ENCODE measurements at regions not wholly inside any gene's neighbourhood (a gene's known extent, or its start where the extent isn't known, plus 50 kb on each side); places are given as distances from the start of the nearest gene placed in this dataset.
"Not testable (repeated sequence)": the region's sequence is repeated elsewhere in the genome, so short reads cannot be mapped to it uniquely, and the experiment has no call there.

DNA sequence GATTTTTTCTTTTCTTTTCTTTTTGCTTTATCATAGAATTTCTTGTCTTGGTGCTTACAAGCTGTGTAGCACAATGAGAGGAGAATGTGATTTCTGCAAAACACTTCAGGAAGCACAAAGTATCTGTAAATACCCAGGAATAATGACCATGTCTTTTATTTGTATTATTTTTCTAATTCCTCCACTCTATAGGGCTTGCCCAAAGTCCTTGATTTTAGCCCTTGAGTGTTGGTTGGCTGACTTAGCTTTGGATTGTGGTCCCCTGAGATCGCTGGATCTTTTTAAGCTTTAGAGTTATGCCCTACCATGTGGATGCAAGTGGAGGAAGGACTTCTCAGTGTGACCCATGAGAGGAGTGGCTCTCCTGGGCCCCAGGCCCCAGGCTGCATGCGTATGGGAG is 52.2 kb downstream of the HOXC4 start:
- H3K9me3 Mint-ChIP-seq; H3K27ac Mint-ChIP-seq; ATAC-seq (replicated peaks); DNase-seq; H3K36me3 Mint-ChIP-seq: not testable (repeated sequence)
- peaks cover 16 to 22% of the 10 kb centered on the region in 2 donors for H3K4me1 Mint-ChIP-seq
- H3K27me3 Mint-ChIP-seq = peaks cover 57 to 86% of the 10 kb centered on the region in 2 donors
- peak overlapping the region in 1 of 2 donors; percentile 62 for H3K4me3 Mint-ChIP-seq

DNA sequence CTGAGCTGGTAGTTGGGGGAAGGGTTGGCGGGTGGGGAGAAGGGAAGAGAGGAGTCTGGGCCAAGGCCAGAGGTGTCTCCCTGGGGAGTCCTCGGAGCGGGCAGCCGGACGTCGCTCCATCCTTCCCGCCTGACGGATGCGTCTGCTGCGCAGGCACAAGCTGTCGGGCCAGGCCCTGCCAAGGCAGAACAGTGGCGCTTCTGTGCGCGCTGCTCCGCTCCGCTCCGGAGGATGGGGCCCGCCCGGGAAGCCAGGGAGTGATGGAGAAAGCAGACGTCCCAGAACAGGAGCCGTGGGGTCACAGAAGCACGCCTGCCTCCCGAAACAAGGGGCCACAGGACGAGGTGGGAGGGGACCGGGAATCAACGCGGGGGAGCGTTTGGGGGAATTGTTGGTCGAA is 52.6 kb downstream of the HOXC4 start:
- H3K27ac Mint-ChIP-seq; DNase-seq; ATAC-seq (replicated peaks); H3K9me3 Mint-ChIP-seq; H3K36me3 Mint-ChIP-seq: not testable (repeated sequence)
- peaks cover 16 to 22% of the 10 kb centered on the region in 2 donors for H3K4me1 Mint-ChIP-seq
- peaks cover 57 to 86% of the 10 kb centered on the region in 2 donors for H3K27me3 Mint-ChIP-seq
- H3K4me3 Mint-ChIP-seq = peak overlapping the region in 1 of 2 donors; percentile 62

DNA sequence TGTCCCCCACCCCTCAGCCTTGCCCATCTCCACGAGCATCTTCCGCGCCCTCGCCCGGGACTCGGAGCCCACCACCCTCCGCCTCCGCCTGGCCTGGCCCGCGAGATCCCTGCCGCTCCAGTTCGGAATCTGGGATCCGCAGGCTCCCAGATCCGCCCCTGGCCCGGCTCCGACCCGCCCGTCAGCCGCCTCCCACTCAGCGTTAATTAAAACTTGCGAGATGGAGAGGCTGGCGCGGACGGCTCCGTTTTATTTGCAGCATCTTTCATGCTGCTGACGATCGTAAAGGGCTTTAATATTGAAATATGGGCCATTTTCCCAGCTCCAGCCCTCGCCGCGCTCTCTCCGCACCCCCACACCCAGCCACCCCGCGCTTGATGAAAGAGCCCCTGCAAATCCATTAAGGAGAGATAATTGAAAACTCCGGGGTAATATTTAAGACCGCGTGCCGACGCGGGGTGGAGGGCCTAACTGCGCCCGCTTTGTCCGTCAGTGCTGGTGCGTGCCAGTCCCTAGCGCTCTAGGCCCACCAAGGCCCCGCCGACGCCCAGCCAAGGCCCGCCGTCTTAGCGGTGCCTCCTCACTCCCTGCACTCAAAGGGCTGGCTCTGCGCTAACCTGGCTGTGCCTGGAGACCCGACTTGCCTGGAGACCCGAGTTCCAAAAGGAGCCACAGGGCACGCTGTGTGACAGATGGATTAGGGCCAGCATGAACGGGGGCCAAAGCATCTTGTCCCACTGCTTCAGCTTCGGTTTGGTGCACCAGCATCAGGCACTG is 53.4 kb downstream of the HOXC4 start:
- Mint-ChIP-seq H3K4me3 (peak overlapping the region; percentile 53 to 61), H3K27ac (peak overlapping the region; percentile 37), H3K27me3 (peaks cover 58 to 86% of the 10 kb centered on the region in 2 donors), H3K4me1 (peaks cover 16 to 22% of the 10 kb centered on the region in 2 donors)
- not testable (repeated sequence) for ATAC-seq (replicated peaks); H3K36me3 Mint-ChIP-seq; H3K9me3 Mint-ChIP-seq; DNase-seq

DNA sequence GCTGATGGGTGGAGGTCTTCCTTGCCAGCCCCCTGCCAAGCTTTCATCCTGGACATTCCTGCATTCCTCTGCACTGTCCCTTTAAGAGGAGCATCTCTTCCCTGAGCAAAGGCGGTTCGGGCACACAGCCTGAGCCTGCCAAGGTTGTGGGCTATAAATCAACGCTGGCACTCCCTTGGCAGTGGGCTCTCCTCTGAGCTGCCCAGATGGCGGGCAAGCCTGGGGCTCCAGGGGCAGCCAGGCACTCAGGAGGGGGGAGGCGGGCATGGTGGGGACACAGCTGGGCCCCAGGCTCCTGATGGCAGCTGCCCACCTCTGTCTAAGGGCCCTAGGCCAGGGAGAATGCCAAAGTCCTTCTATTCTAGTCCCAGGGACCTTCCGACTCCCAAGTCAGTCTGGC is 58.7 kb downstream of the HOXC4 start:
- not testable (repeated sequence) for DNase-seq; H3K27ac Mint-ChIP-seq; ATAC-seq (replicated peaks); H3K9me3 Mint-ChIP-seq; H3K36me3 Mint-ChIP-seq; H3K4me3 Mint-ChIP-seq
- peaks cover 58 to 73% of the 10 kb centered on the region in 2 donors for H3K27me3 Mint-ChIP-seq
- H3K4me1 Mint-ChIP-seq = peaks cover 9 to 15% of the 10 kb centered on the region in 2 donors

DNA sequence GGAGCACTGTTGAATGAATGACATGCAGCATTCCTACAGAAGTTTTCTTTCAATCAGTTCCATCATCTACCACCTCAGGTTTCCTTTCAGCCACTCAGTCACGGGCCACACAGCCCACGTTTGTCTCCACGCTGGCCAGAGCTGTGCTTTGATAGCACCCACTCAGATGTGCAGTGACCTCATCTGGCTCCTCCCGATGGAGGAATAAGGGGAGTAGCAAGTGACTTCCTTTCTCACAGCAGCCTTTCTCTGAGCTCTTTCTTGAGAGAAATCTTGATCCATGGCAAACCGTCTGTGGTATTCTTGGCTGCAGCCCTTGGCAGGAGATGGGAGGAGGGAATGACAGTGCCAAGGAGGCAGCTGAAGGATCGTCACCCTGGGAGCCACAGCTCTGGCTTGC is 62.4 kb downstream of the HOXC4 start:
- peaks cover 3 to 14% of the 10 kb centered on the region in 2 donors for H3K4me1 Mint-ChIP-seq
- DNase-seq; H3K27ac Mint-ChIP-seq; H3K4me3 Mint-ChIP-seq; H3K9me3 Mint-ChIP-seq; H3K36me3 Mint-ChIP-seq; ATAC-seq (replicated peaks): not testable (repeated sequence)
- peaks cover 56 to 76% of the 10 kb centered on the region in 2 donors for H3K27me3 Mint-ChIP-seq

DNA sequence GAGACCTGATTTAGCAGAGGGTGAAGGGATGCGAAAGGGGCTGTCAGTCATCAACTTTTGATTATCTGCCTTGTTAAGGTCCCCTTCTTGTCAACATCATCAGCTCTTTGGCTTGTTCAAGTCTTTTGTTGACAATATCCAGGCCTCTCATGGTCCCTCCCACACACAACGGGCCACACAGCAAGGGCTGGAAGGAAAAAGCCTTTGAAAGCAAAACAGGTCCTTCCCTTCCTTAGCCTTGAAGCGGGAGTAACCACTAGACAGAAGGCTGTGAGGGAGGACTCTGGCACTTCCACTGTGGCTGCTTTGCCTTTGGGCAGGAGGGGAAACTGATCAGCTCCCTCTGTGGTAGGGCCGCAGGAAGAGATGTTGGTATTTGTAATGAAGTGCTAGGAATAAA is 63.8 kb downstream of the HOXC4 start:
- peaks cover 3 to 14% of the 10 kb centered on the region in 2 donors for H3K4me1 Mint-ChIP-seq
- H3K4me3 Mint-ChIP-seq; DNase-seq; H3K27ac Mint-ChIP-seq; H3K9me3 Mint-ChIP-seq; ATAC-seq (replicated peaks); H3K36me3 Mint-ChIP-seq: not testable (repeated sequence)
- peaks cover 56 to 73% of the 10 kb centered on the region in 2 donors for H3K27me3 Mint-ChIP-seq

DNA sequence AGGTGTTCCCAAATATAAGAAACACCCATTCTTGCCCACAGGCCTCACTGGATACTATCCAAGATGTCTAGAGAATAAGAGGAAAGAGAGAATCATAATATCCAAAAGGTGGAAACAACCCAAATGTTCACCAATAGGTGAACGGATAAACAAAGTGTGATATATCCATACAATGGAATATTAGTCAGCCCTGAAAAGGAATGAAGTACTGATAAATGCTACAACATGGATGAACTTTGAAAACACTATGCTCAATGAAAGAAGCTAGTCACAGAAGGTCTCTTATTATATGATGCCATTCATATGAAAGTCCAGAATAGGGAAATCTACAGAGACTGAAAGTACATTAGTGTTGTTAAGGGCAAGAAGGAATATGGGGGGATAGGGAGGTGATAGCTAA is 65.4 kb downstream of the HOXC4 start:
- not testable (repeated sequence) for ATAC-seq (replicated peaks); DNase-seq; H3K36me3 Mint-ChIP-seq; H3K9me3 Mint-ChIP-seq; H3K27ac Mint-ChIP-seq; H3K4me3 Mint-ChIP-seq
- peaks cover 3 to 21% of the 10 kb centered on the region in 2 donors for H3K4me1 Mint-ChIP-seq
- H3K27me3 Mint-ChIP-seq = peaks cover 67 to 83% of the 10 kb centered on the region in 2 donors

DNA sequence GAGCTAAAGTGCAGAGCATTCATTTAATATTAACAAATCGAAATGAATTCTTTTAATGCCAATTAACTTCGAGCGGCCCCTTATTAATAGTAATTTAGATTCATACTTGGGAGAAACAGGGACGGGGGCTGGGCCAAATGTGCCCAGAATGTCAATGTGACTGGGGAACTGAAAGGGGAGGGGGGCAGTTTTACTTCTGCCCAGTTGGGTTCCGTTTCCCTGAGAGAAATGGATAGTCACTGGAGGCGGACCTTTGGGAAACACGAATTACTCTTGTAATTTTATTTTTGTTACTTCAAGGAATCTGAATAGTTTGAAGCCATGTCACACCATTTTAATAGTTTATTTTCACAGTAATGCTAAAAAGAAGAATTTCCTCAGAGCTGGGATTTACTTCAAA is 64.8 kb downstream of the SMUG1 start:
- H3K9me3 Mint-ChIP-seq; H3K27ac Mint-ChIP-seq; H3K4me3 Mint-ChIP-seq; H3K36me3 Mint-ChIP-seq; DNase-seq; ATAC-seq (replicated peaks): not testable (repeated sequence)
- Mint-ChIP-seq H3K4me1 (peaks cover 15 to 37% of the 10 kb centered on the region in 2 donors), H3K27me3 (peaks cover 83 to 92% of the 10 kb centered on the region in 2 donors)

DNA sequence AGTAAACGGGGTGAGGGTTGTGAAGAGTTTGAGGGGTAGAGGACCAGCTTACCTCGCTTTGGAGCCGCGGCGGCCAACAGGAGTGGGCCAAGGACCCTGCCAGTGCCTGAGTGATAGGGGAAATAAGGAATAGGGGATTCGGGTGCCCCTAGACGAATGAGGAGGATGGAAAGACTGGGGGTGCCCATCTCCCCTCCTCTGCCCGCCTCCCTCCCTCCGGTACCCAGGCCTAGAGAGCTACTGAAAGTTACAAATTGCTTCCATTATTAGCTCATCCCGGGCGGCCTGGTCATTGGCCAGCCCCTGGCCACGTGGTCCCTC is 63.1 kb downstream of the SMUG1 start:
- Mint-ChIP-seq H3K4me1 (peaks cover 15 to 37% of the 10 kb centered on the region in 2 donors), H3K4me3 (peak overlapping the region; percentile 78 to 82), H3K27me3 (peaks cover 79 to 81% of the 10 kb centered on the region in 2 donors)
- not testable (repeated sequence) for DNase-seq, H3K36me3 Mint-ChIP-seq, H3K9me3 Mint-ChIP-seq, H3K27ac Mint-ChIP-seq
- peak; percentile 34 to 36 for ATAC-seq (replicated peaks)

DNA sequence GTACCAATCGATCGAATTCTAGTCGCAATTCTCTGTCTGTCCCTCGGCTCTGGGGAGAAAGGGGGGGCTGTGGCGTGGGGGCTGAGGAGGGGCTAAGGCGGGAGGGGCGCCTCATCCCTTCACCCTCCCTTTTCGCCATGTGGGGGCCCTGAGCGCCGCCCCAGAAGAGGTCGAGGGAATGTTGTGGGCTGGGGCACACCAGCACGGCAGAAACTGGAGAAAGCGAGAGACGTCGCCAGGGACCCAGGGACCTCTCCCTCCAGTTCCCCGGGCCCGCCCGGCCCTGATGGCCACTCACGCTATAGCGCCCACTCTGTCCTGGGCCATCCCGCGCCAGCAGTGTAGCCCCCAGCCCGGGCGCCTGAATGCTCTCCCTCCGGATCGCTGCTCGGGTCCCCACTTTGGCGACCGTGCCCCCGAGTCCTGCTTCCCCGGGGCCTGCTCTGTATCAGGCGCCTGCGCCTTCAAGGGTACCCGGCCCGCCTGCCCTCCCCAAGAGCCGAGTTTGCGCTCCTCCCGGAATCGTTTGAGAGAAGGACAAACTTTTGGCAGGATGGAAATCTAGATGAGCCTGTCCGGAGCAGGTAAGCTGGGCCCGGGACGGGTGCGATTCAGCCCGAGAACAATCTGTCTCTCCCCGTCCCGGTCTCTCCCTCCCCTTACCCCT is 62.6 kb downstream of the SMUG1 start:
- Mint-ChIP-seq H3K27me3 (peaks cover 78 to 79% of the 10 kb centered on the region in 2 donors), H3K27ac (no peak overlapping the region), H3K36me3 (peaks cover 0 to 1% of the 10 kb centered on the region in 2 donors), H3K4me1 (peaks cover 15 to 37% of the 10 kb centered on the region in 2 donors), H3K4me3 (peak overlapping the region; percentile 78 to 82), H3K9me3 (no peaks in the 10 kb centered on the region)
- DNase-seq (no peak), ATAC-seq (replicated peaks) (peak; percentile 57)

DNA sequence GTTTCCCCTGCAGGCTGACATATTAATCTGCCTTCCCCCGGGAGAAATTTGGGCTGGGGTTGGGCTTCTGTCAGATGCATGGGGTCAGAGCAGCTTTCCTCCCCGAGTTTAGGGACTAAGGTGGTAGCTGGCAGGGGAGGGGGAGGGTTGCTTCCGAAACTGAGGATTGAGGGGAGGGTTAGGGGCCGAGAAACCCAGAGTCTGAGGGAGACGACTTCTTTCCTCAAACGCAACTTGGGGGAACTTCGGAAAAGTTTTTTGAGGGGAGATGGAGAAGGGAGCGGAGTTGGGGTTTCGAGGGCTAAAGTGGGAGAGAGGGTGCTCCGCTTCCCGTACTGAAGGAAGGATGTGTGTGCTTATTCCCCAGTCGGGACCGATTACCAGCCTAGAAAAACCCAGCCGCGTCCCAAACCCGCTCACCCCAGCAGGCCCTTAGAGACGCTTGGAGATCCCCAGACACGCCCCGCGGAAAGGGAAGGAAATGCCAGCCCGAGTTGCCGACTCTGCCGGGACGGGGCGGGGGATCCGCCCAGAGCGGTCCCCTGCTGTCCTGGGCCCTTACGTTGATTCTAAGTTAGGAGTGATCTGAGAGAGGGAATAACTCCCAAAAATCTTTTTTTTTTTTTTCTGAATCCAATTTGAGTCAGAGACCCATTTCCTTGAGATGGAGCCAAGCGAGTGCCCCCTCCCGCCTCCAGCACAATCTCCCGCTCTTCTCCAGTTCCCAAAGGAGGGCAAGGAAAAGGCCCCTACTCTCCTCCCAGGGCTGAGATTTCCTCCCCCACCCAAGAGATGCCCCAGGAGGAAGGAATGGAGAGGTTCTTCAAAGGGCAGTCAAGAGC is 61.9 kb downstream of the SMUG1 start:
- Mint-ChIP-seq H3K4me3 (peak overlapping the region; percentile 78 to 82), H3K27me3 (peaks cover 77 to 80% of the 10 kb centered on the region in 2 donors), H3K4me1 (peaks cover 15 to 37% of the 10 kb centered on the region in 2 donors), H3K36me3 (peaks cover 0 to 1% of the 10 kb centered on the region in 2 donors), H3K27ac (peak overlapping the region; percentile 26), H3K9me3 (no peaks in the 10 kb centered on the region)
- DNase-seq (no peak), ATAC-seq (replicated peaks) (peak; percentile 55 to 67)

DNA sequence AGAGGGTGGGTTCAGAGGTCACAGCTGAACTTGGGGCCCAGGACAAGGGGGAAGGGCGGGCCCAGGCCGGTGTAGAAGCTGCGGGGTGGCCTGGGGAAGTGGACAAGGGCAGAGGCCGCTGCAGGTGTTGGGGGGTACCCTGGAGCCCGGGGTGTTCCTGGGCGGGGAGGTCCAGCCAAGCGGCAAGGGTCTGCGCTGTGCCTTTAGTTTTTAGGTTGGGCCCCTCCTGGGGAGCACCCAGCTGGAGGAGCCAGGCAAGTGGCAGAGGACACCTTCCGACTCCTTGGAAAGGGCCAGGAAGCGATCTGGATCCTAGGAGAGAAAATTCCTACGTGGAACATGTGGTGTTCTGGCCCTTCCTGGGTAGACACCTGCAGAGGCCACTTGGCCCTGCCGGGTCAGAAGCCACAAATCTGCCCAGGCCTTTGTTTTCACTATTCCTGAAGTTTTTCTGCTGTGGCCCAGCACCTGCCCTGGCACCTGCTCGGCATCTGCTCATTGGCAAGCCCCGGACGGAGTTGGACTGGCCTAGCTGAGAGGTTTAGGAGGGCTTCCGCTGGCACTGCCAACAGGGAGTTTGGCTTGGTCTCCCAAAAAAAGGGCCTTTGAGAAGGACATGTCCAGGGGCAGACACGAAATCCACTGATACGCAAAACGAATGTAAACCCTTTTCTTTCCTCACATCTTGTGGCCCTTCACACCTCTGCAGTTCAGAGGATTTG is 61.1 kb downstream of the SMUG1 start:
- Mint-ChIP-seq H3K4me3 (peak overlapping the region in 1 of 2 donors; percentile 78), H3K4me1 (peaks cover 15 to 37% of the 10 kb centered on the region in 2 donors), H3K27ac (no peak overlapping the region), H3K9me3 (no peaks in the 10 kb centered on the region), H3K27me3 (peaks cover 75 to 77% of the 10 kb centered on the region in 2 donors), H3K36me3 (peaks cover 0 to 1% of the 10 kb centered on the region in 2 donors)
- ATAC-seq (replicated peaks) (no peak), DNase-seq (no peak)

DNA sequence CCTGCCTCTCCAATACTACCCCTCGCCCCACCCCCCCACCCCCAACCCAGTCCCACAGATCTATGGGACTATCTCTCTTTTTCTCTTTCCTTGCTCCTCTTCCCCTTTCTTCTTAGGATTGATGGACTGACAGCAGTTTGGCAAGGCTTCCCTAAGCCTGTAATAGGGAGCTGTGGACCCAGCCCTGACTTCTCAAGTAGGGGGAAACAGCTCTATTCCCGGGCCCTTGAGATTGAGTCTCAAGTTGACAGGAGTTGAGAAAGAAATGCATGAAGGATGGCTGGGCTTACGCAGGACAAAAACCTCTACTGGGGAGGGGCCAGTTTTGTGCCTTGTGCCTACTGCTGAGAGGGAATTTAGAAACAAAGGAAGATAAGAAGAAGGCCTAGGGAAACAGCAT is 60.4 kb downstream of the SMUG1 start:
- ATAC-seq (replicated peaks) = no peak
- Mint-ChIP-seq H3K27me3 (peaks cover 74 to 75% of the 10 kb centered on the region in 2 donors), H3K9me3 (no peaks in the 10 kb centered on the region), H3K4me3 (no peak overlapping the region), H3K36me3 (peaks cover 0 to 1% of the 10 kb centered on the region in 2 donors), H3K27ac (no peak overlapping the region), H3K4me1 (peaks cover 15 to 37% of the 10 kb centered on the region in 2 donors)
- DNase-seq = no peak

All from stimulated activated naive B cell treated with anti-CD40 and anti-IgM and Interleukin-4, amounts not matched to agents 10 μg/mL and 1 μg/mL and 100 μg/mL, for 72 hours (primary cell).